H9 (cell line): ENCODE measurements at regions not wholly inside any gene's neighbourhood (a gene's known extent, or its start where the extent isn't known, plus 50 kb on each side); places are given as distances from the start of the nearest gene placed in this dataset.
"Not testable (repeated sequence)": the region's sequence is repeated elsewhere in the genome, so short reads cannot be mapped to it uniquely, and the experiment has no call there.

Experiments used
- DNase-seq: peaks from one replicate; pipeline ENCODE4 v3.0.0-alpha.2; 2017
- H2AFZ ChIP-seq: one replicate; pipeline ENCODE4 v1.6.1; 2013; ENCODE audit warnings: mild to moderate bottlenecking, low read length, control low read depth, moderate library complexity
- H2AK5ac ChIP-seq: 2 replicates; pipeline ENCODE4 v1.6.1; 2013; ENCODE audit warnings: low read length, control low read depth, mixed read lengths; ENCODE audit not compliant: insufficient read length
- H2BK120ac ChIP-seq: one replicate; pipeline ENCODE4 v1.6.1; 2013; ENCODE audit warnings: low read depth, mild to moderate bottlenecking, low read length, control low read depth, inconsistent platforms; ENCODE audit not compliant: poor library complexity, severe bottlenecking
- H2BK12ac ChIP-seq: 2 replicates; pipeline ENCODE4 v1.6.1; 2013; ENCODE audit warnings: low read length, control low read depth, mixed read lengths, low read depth; ENCODE audit not compliant: insufficient read length
- H2BK15ac ChIP-seq: 2 replicates; pipeline ENCODE4 v1.6.1; 2013; ENCODE audit warnings: low read depth, low read length, control low read depth
- H2BK20ac ChIP-seq: one replicate; pipeline ENCODE4 v1.6.1; 2013; ENCODE audit warnings: low read depth, mild to moderate bottlenecking, low read length, control low read depth, inconsistent platforms; ENCODE audit not compliant: poor library complexity, severe bottlenecking
- H2BK5ac ChIP-seq: 2 replicates; pipeline ENCODE4 v1.6.1; 2013; ENCODE audit warnings: low read length, control low read depth, mixed read lengths; ENCODE audit not compliant: insufficient read length
- H3K14ac ChIP-seq: 2 replicates; pipeline ENCODE4 v1.6.1; 2013; ENCODE audit warnings: low read length, control low read depth; ENCODE audit not compliant: insufficient read depth
- H3K18ac ChIP-seq: 2 replicates; pipeline ENCODE4 v1.6.1; 2013; ENCODE audit warnings: low read depth, mild to moderate bottlenecking, mixed read lengths, low read length, control low read depth; ENCODE audit not compliant: insufficient read length
- H3K23ac ChIP-seq: 2 replicates; pipeline ENCODE4 v1.6.1; 2013; ENCODE audit warnings: low read length, control low read depth, mixed read lengths, low read depth; ENCODE audit not compliant: insufficient read length
- H3K23me2 ChIP-seq: 2 replicates; pipeline ENCODE4 v1.6.1; 2013; ENCODE audit warnings: low read depth, mild to moderate bottlenecking, mixed read lengths, low read length, control low read depth; ENCODE audit not compliant: insufficient read length, poor library complexity, severe bottlenecking
- H3K27ac ChIP-seq: 2 replicates; pipeline ENCODE4 v1.5.1; 2013; ENCODE audit warnings: low read length, control low read depth, mixed read lengths, low read depth; ENCODE audit not compliant: insufficient read length
- H3K27me3 ChIP-seq: 2 replicates; pipeline ENCODE4 v1.6.1; 2013; ENCODE audit warnings: low read length, control low read depth, inconsistent platforms; ENCODE audit not compliant: insufficient read depth
- H3K4ac ChIP-seq: 2 replicates; pipeline ENCODE4 v1.6.1; 2013; ENCODE audit warnings: low read depth, mild to moderate bottlenecking, control low read depth, inconsistent platforms, low read length, moderate library complexity
- H3K4me1 ChIP-seq: 2 replicates; pipeline ENCODE4 v1.6.1; 2013; ENCODE audit warnings: low read length, control low read depth, inconsistent platforms; ENCODE audit not compliant: insufficient read depth
- H3K4me2 ChIP-seq: 2 replicates; pipeline ENCODE4 v1.6.1; 2013; ENCODE audit warnings: low read length, control low read depth, mixed read lengths; ENCODE audit not compliant: insufficient read length, insufficient read depth
- H3K56ac ChIP-seq: 2 replicates; pipeline ENCODE4 v1.6.1; 2013; ENCODE audit warnings: low read depth, mild to moderate bottlenecking, mixed read lengths, low read length, control low read depth; ENCODE audit not compliant: insufficient read length
- H3K79me1 ChIP-seq: 2 replicates; pipeline ENCODE4 v1.6.1; 2013; ENCODE audit warnings: low read depth, mild to moderate bottlenecking, moderate library complexity, low read length, control low read depth, inconsistent platforms; ENCODE audit not compliant: insufficient read depth, poor library complexity, severe bottlenecking
- H3K79me2 ChIP-seq: 2 replicates; pipeline ENCODE4 v1.6.1; 2013; ENCODE audit warnings: low read length, control low read depth, inconsistent platforms; ENCODE audit not compliant: insufficient read depth
- H3K9ac ChIP-seq: 2 replicates; pipeline ENCODE4 v1.6.1; 2013; ENCODE audit warnings: low read length, control low read depth, mixed read lengths; ENCODE audit not compliant: insufficient read length; ENCODE audit errors: extremely low read depth
- H3K9me3 ChIP-seq: one replicate; pipeline ENCODE4 v1.6.1; 2013; ENCODE audit warnings: low read depth, low read length, inconsistent platforms; ENCODE audit not compliant: control insufficient read depth
- H3T11ph ChIP-seq: one replicate; pipeline ENCODE4 v1.6.1; 2013; ENCODE audit warnings: mild to moderate bottlenecking, low read length, control low read depth, inconsistent platforms
- H4K20me1 ChIP-seq: one replicate; pipeline ENCODE4 v1.6.1; 2013; ENCODE audit not compliant: control insufficient read depth, insufficient read length, insufficient read depth
- H4K5ac ChIP-seq: 2 replicates; pipeline ENCODE4 v1.6.1; 2013; ENCODE audit warnings: low read depth, mild to moderate bottlenecking, mixed read lengths, low read length, control low read depth; ENCODE audit not compliant: insufficient read length
- H4K8ac ChIP-seq: replicated peaks from 2 replicates; pipeline ENCODE4 v1.6.1; 2013; ENCODE audit warnings: low read length, control low read depth, mixed read lengths, low read depth; ENCODE audit not compliant: insufficient read length
- H4K91ac ChIP-seq: 2 replicates; pipeline ENCODE4 v1.6.1; 2013; ENCODE audit warnings: low read depth, mild to moderate bottlenecking, moderate library complexity, mixed read lengths, low read length, control low read depth; ENCODE audit not compliant: insufficient read length
- H3K27ac Mint-ChIP-seq, 3 experiments: 2 replicates in 2 of 3; 3 replicates in 1 of 3; pipeline ENCODE4 v1.8.0; 2020 to 2021; ENCODE audit warnings: mixed read lengths in 3 of 3, mild to moderate bottlenecking in 1 of 3, moderate library complexity in 1 of 3
- H3K27me3 Mint-ChIP-seq: 2 replicates; pipeline ENCODE4 v1.8.0; 2021; ENCODE audit warnings: low read depth, mild to moderate bottlenecking, moderate library complexity, mixed read lengths
- H3K36me3 Mint-ChIP-seq, 3 experiments: 2 replicates in 2 of 3; 3 replicates in 1 of 3; pipeline ENCODE4 v1.8.0; 2020 to 2021; ENCODE audit warnings: low read depth in 3 of 3, mixed read lengths in 3 of 3; ENCODE audit not compliant: insufficient read depth in 1 of 3
- H3K4me1 Mint-ChIP-seq, 2 experiments: 2 replicates each; pipeline ENCODE4 v1.8.0; 2020; ENCODE audit warnings: mixed read lengths in 2 of 2
- H3K4me3 Mint-ChIP-seq, 2 experiments: 2 replicates in 1 of 2; 3 replicates in 1 of 2; pipeline ENCODE4 v1.8.0; 2020 to 2021; ENCODE audit warnings: mild to moderate bottlenecking in 2 of 2, mixed read lengths in 2 of 2, moderate library complexity in 1 of 2
- H3K9me3 Mint-ChIP-seq, 2 experiments: 2 replicates in 1 of 2; 3 replicates in 1 of 2; pipeline ENCODE4 v1.8.0; 2020; ENCODE audit warnings: mild to moderate bottlenecking in 2 of 2, mixed read lengths in 2 of 2, moderate library complexity in 1 of 2
- WGBS: extraction: QIAGEN DNeasy Blood & Tissue Kit; methylation state at CpG from one replicate; pipeline ENCODE4 v1.1.7; 2013; ENCODE audit warnings: missing lambda C conversion rate, low lambda C conversion rate, mixed read lengths; ENCODE audit not compliant: insufficient read length; ENCODE audit errors: extremely low coverage; 5-methylcytosine and 5-hydroxymethylcytosine counted together

DNA sequence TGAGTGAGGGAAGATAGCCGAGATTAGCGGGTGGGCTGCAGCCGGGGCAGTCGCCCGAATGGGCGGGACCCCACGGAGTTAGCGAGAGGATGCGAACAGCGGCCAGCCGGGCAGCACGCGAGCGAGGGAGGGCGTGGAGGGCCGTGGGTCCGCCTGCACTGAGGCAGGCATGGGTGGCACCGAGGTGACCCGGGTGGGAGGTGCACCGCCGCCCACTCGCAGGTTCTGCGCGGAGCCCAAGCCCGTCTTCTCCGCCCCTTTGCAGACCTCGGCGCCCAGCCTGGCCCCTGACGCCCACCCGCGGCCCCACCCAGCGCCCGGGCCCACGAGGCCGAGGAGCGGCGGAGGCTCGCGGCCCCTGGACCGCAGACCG is 261.7 kb upstream of the PLCXD1 start:
- not testable (repeated sequence) for H3K4me1 Mint-ChIP-seq, H2BK5ac ChIP-seq, H3K79me2 ChIP-seq, H3K56ac ChIP-seq, DNase-seq, H3K36me3 Mint-ChIP-seq, H3K79me1 ChIP-seq, H4K5ac ChIP-seq, H2BK120ac ChIP-seq, H4K8ac ChIP-seq, H3K4me1 ChIP-seq, H3K27me3 ChIP-seq, H3K27ac ChIP-seq, H3K18ac ChIP-seq, H3K4me3 Mint-ChIP-seq, H3K4ac ChIP-seq, H3T11ph ChIP-seq, H2AFZ ChIP-seq, H3K27me3 Mint-ChIP-seq, H2BK20ac ChIP-seq, H2BK12ac ChIP-seq, H2BK15ac ChIP-seq, H4K91ac ChIP-seq, H3K14ac ChIP-seq, H4K20me1 ChIP-seq, H3K9ac ChIP-seq, H3K4me2 ChIP-seq, H3K23me2 ChIP-seq, H3K9me3 Mint-ChIP-seq, H3K9me3 ChIP-seq, H3K23ac ChIP-seq, H2AK5ac ChIP-seq, H3K27ac Mint-ChIP-seq
- no CpG with 5 or more reads among the region's 41 CpGs for WGBS
